A549 (cell line): ENCODE measurements at regions not wholly inside any gene's neighbourhood (a gene's known extent, or its start where the extent isn't known, plus 50 kb on each side); places are given as distances from the start of the nearest gene placed in this dataset.

Source experiments
- ATAC-seq, 2 experiments: fragments of 200-7000 bp in 1 of 2; fragments of >200 bp in 1 of 2; cut with Nextera tagmentation in 1 of 2; cut with Tn5 transposase in 1 of 2; 3 replicates each; pipeline versions ENCODE4 v1.8.0 to v1.9.1; 2018 to 2020; ENCODE audit warnings: mild to moderate bottlenecking in 1 of 2, moderate library complexity in 1 of 2
- CTCF ChIA-PET: fragments of 300-600 bp; sonication (Branson Sonifier 250); formaldehyde crosslinking; extraction: SDS; loops from one replicate; lab custom pipeline; 2021; ENCODE audit warnings: antibody characterized with exemption, inconsistent platforms; lab: Yijun Ruan, JAX
- POLR2A ChIA-PET: fragments of 350-600 bp; formaldehyde crosslinking; extraction: SDS; loops from one replicate; lab custom pipeline; 2021; ENCODE audit warnings: antibody characterized with exemption, inconsistent platforms; lab: Yijun Ruan, JAX
- DNase-seq, 2 experiments: peaks; one replicate each; pipeline versions ENCODE4 v3.0.0 to v3.0.0-alpha.2; 2011 to 2016; ENCODE audit warnings: low read depth in 1 of 2, low spot score in 1 of 2
- FAIRE-seq: peaks from 2 replicates; lab custom pipeline; 2011; peaks lifted over from hg19 to GRCh38; lab: Jason Lieb, UNC
- H3K27ac ChIP-seq, 2 experiments: fragments of >200 bp; sonication (Bioruptor Twin); formaldehyde crosslinking; 3 replicates each; pipeline ENCODE4 v1.5.1; 2016 to 2017
- H3K4me1 ChIP-seq: fragments of >200 bp; sonication (Bioruptor Twin); formaldehyde crosslinking; 3 replicates; pipeline ENCODE4 v1.6.1; 2016
- H3K4me2 ChIP-seq: fragments of >200 bp; sonication (Bioruptor Twin); formaldehyde crosslinking; 3 replicates; pipeline ENCODE4 v1.6.1; 2016
- H3K4me3 ChIP-seq: fragments of >200 bp; sonication (Bioruptor Twin); formaldehyde crosslinking; 3 replicates; pipeline ENCODE4 v1.5.1; 2016
- H3K9me3 ChIP-seq: fragments of >200 bp; sonication (Bioruptor Twin); formaldehyde crosslinking; 3 replicates; pipeline ENCODE4 v1.6.1; 2016
- BCL3 ChIP-seq: fragments of >200 bp; sonication (Bioruptor Twin); formaldehyde crosslinking; IDR thresholded peaks from 3 replicates; pipeline ENCODE4 v1.6.1; 2016
- BHLHE40 ChIP-seq: IDR thresholded peaks from 2 replicates; pipeline ENCODE4 v1.6.1; 2012; ENCODE audit warnings: low read depth, low read length, inconsistent platforms
- CBX2 ChIP-seq: fragments of 200-600 bp; sonication (generic); IDR thresholded peaks from 2 replicates; pipeline ENCODE4 v1.6.1; 2016; ENCODE audit warnings: low read depth, mild to moderate bottlenecking, borderline replicate concordance
- CEBPB ChIP-seq, 2 experiments: fragments of >200 bp in 1 of 2; sonication (Bioruptor Twin) in 1 of 2; formaldehyde crosslinking in 1 of 2; IDR thresholded peaks; 2 replicates each; pipeline ENCODE4 v1.6.1; 2012 to 2016
- E2F6 ChIP-seq: IDR thresholded peaks from 2 replicates; pipeline ENCODE4 v1.6.1; 2012; ENCODE audit warnings: low read depth, borderline replicate concordance
- EHMT2 ChIP-seq: fragments of 200-600 bp; sonication (generic); IDR thresholded peaks from 2 replicates; pipeline ENCODE4 v1.6.1; 2016; ENCODE audit warnings: antibody characterized with exemption, low read depth, mild to moderate bottlenecking, moderate library complexity
- EP300 ChIP-seq, 2 experiments: fragments of >200 bp; sonication (Bioruptor Twin); formaldehyde crosslinking; IDR thresholded peaks; 2 replicates in 1 of 2; 3 replicates in 1 of 2; pipeline ENCODE4 v1.6.1; 2016 to 2017
- FOSB ChIP-seq: fragments of 250-450 bp; sonication (Bioruptor Pico); IDR thresholded peaks from 2 replicates; pipeline ENCODE4 v1.5.0; 2020; ENCODE audit warnings: mild to moderate bottlenecking, moderate library complexity
- HES2 ChIP-seq: fragments of >200 bp; sonication (Bioruptor Twin); formaldehyde crosslinking; IDR thresholded peaks from 2 replicates; pipeline ENCODE4 v1.6.1; 2016
- HOXB5 ChIP-seq: fragments of 250-450 bp; sonication (Bioruptor Pico); IDR thresholded peaks from 2 replicates; pipeline ENCODE4 v1.5.0; 2020; ENCODE audit warnings: mild to moderate bottlenecking, moderate library complexity
- KDM5A ChIP-seq: fragments of 200-600 bp; sonication (generic); IDR thresholded peaks from 2 replicates; pipeline ENCODE4 v1.6.1; 2016; ENCODE audit warnings: antibody characterized with exemption, mild to moderate bottlenecking
- NFE2L2 ChIP-seq: fragments of 150-350 bp; conservative IDR thresholded peaks from 2 replicates; pipeline ENCODE4 v1.6.1; 2014; ENCODE audit warnings: low read length
- NPAS2 ChIP-seq: fragments of 250-450 bp; sonication (Bioruptor Pico); IDR thresholded peaks from 2 replicates; pipeline ENCODE4 v1.8.0; 2022; ENCODE audit warnings: mild to moderate bottlenecking, moderate library complexity, borderline replicate concordance
- NR3C1 ChIP-seq: fragments of >200 bp; sonication (Bioruptor Twin); formaldehyde crosslinking; IDR thresholded peaks from 3 replicates; pipeline ENCODE4 v1.6.1; 2017
- POLR2AphosphoS2 ChIP-seq: conservative IDR thresholded peaks from 2 replicates; pipeline ENCODE4 v1.6.1; 2012; ENCODE audit warnings: low read length, improper control_type of control experiment, inconsistent platforms
- RARB ChIP-seq: fragments of 250-450 bp; sonication (Bioruptor Pico); IDR thresholded peaks from 2 replicates; pipeline ENCODE4 v1.8.0; 2021; ENCODE audit warnings: mild to moderate bottlenecking, moderate library complexity
- RCOR1 ChIP-seq: fragments of 150-350 bp; IDR thresholded peaks from 2 replicates; pipeline ENCODE4 v1.6.1; 2014; ENCODE audit warnings: antibody characterized with exemption, low read length, low read depth
- REST ChIP-seq: fragments of 200-600 bp; sonication (generic); IDR thresholded peaks from 2 replicates; pipeline ENCODE4 v1.6.1; 2016; ENCODE audit warnings: antibody characterized with exemption, mild to moderate bottlenecking, moderate library complexity
- SREBF2 ChIP-seq: fragments of 450-650 bp; IDR thresholded peaks from 2 replicates; pipeline ENCODE4 v1.6.1; 2014; ENCODE audit warnings: mild to moderate bottlenecking, moderate library complexity
- ZC3H11A ChIP-seq: fragments of 450-650 bp; IDR thresholded peaks from 2 replicates; pipeline ENCODE4 v1.6.1; 2014; ENCODE audit warnings: antibody characterized with exemption, mild to moderate bottlenecking
- ZFP36 ChIP-seq: fragments of 450-650 bp; IDR thresholded peaks from 2 replicates; pipeline ENCODE4 v1.6.1; 2014; ENCODE audit warnings: borderline replicate concordance; ENCODE audit not compliant: partially characterized antibody
- WGBS: methylation state at CpG from one replicate; pipeline ENCODE4 v1.1.6; 2017; ENCODE audit errors: missing lambda C conversion rate; 5-methylcytosine and 5-hydroxymethylcytosine counted together
- TF ChIP-seq, protein P1 (sequence below): fragments of >200 bp; sonication (Bioruptor Twin); formaldehyde crosslinking; IDR thresholded peaks from 3 replicates; pipeline ENCODE4 v1.5.1; 2016

GRCh38 chr4:116752027-116752426, 333.3 kb downstream of the TRAM1L1 start:
- CTCF ChIA-PET = no interaction called here
- ATAC-seq = no peak
- Histone ChIP-seq H3K9me3 (no peaks in the 10 kb centered on the region), H3K27ac (no peak overlapping the region), H3K4me3 (no peak overlapping the region)
- 37% methylated on average over 2 of the region's 2 CpGs for WGBS
- TF ChIP-seq ZC3H11A (no peak), EP300 (IDR thresholded peaks at IDR 0.05) (no peak), NR3C1 (no peak), SREBF2 (no peak), FOSB (CRISPR knock-in tag) (no peak), NFE2L2 (no peak), POLR2AphosphoS2 (no peak), RCOR1 (no peak), EHMT2 (no peak), ZFP36 (no peak), HES2 (no peak), REST (no peak), KDM5A (no peak), NPAS2 (CRISPR knock-in tag) (no peak), CBX2 (no peak)
- TF ChIP-seq, protein P1, sequence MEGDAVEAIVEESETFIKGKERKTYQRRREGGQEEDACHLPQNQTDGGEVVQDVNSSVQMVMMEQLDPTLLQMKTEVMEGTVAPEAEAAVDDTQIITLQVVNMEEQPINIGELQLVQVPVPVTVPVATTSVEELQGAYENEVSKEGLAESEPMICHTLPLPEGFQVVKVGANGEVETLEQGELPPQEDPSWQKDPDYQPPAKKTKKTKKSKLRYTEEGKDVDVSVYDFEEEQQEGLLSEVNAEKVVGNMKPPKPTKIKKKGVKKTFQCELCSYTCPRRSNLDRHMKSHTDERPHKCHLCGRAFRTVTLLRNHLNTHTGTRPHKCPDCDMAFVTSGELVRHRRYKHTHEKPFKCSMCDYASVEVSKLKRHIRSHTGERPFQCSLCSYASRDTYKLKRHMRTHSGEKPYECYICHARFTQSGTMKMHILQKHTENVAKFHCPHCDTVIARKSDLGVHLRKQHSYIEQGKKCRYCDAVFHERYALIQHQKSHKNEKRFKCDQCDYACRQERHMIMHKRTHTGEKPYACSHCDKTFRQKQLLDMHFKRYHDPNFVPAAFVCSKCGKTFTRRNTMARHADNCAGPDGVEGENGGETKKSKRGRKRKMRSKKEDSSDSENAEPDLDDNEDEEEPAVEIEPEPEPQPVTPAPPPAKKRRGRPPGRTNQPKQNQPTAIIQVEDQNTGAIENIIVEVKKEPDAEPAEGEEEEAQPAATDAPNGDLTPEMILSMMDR = no peak
- TF ChIP-seq, all 56 proteins: peak for 0
- FAIRE-seq = no peak
- Histone ChIP-seq H3K4me2 (no peak overlapping the region), H3K4me1 (no peaks in the 10 kb centered on the region)
- DNase-seq = no peak
- POLR2A ChIA-PET = no interaction called here

DNA sequence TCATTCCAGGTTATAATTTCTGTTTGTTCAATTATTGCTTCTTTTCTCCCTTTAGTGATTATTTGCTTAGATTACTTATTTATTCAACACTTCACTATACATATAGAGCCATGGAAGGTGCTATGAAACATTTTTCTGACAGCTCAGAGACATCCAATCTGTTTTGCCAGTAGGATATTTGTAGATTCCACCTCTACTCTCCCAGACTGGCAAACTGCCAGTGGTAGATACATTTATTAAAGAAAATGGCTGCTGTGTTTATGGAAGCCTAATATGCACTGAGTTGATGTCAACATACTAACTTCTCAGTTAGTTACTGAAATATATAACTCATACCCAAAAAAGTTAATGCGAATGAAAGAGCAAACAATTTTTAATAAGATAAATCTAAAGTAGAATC, 348.6 kb downstream of the TRAM1L1 start:
- TF ChIP-seq RARB (CRISPR knock-in tag) (no peak), BCL3 (no peak), KDM5A (no peak), E2F6 (no peak), HOXB5 (CRISPR knock-in tag) (no peak), HES2 (no peak), CEBPB (IDR thresholded peaks at IDR 0.05) (no peak), BHLHE40 (no peak)
- H3K9me3 ChIP-seq = no peaks in the 10 kb centered on the region; the same call in 2 of the 3 replicates
- H3K4me3 ChIP-seq = no peak overlapping the region
- POLR2A ChIA-PET = no interaction called here
- H3K27ac ChIP-seq = no peak overlapping the region
- CTCF ChIA-PET = no interaction called here
- 40% methylated on average over 1 of the region's 1 CpG for WGBS
- ATAC-seq = no peak
- H3K4me2 ChIP-seq = no peak overlapping the region
- no peak for FAIRE-seq
- DNase-seq = no peak
- H3K4me1 ChIP-seq = no peaks in the 10 kb centered on the region
